ENCODE measurements at regions not wholly inside any gene's neighbourhood (a gene's known extent, or its start where the extent isn't known, plus 50 kb on each side); places are given as distances from the start of the nearest gene placed in this dataset.

GRCh38 chr4:33061727-33062126 lies 2341.6 kb downstream of the PCDH7 start:
- Histone ChIP-seq H3K79me2 (ENCODE audit: insufficient read depth, low read length) (no peaks in the 10 kb centered on the region), H2AFZ (ENCODE audit: low read depth, low read length, poor library complexity, severe bottlenecking) (no peak overlapping the region), H3K9ac (ENCODE audit: low read length) (no peak overlapping the region), H3K4me1 (ENCODE audit: control insufficient read depth in 1 of 2, insufficient read depth in 2 of 2, low read length in 2 of 2) (no peaks in the 10 kb centered on the region), H3K9me3 (ENCODE audit: control insufficient read depth in 1 of 2, insufficient read depth in 1 of 2, low read depth in 1 of 2, low read length in 2 of 2) (no peaks in the 10 kb centered on the region), H3K9me2 (ENCODE audit: insufficient read depth) (no peaks in the 10 kb centered on the region), H3K27ac (ENCODE audit: low read depth, low read length) (no peak overlapping the region), H4K20me1 (ENCODE audit: insufficient read depth) (no peaks in the 10 kb centered on the region), H3K4me2 (ENCODE audit: low read length) (no peak overlapping the region), H3K4me3 (replicated peaks in 1 of 2; ENCODE audit: low read depth in 1 of 2, low read length in 2 of 2) (no peak overlapping the region), H3K27me3 (ENCODE audit: insufficient read depth, low read length) (no peaks in the 10 kb centered on the region), H3K36me3 (ENCODE audit: control insufficient read depth in 1 of 2, insufficient read depth in 2 of 2, low read length in 2 of 2) (no peaks in the 10 kb centered on the region)
- POLR2A ChIA-PET, result no interaction called here
- no peak for TF ChIP-seq MAX (IDR thresholded peaks at IDR 0.05)
- no peak for TF ChIP-seq CEBPB (IDR thresholded peaks at IDR 0.05; ENCODE audit: low read depth)
- TF ChIP-seq EGR1 (IDR thresholded peaks at IDR 0.05; ENCODE audit: low read depth), result no peak
- no peak for TF ChIP-seq EZH2phosphoT487 (IDR thresholded peaks at IDR 0.05; ENCODE audit: borderline replicate concordance)
- TF ChIP-seq ZFX (IDR thresholded peaks at IDR 0.05), result no peak
- no peak for TF ChIP-seq SP1 (IDR thresholded peaks at IDR 0.05; ENCODE audit: low read depth)
- no peak for TF ChIP-seq ZNF274 (IDR thresholded peaks at IDR 0.05; ENCODE audit: low read depth, low read length)
- TF ChIP-seq POLR2A (IDR thresholded peaks at IDR 0.05; ENCODE audit: borderline replicate concordance, extremely low read depth, insufficient read depth, insufficient read length), result no peak
- no peak for TF ChIP-seq EZH2 (IDR thresholded peaks at IDR 0.05)
- TF ChIP-seq ZBTB33 (IDR thresholded peaks at IDR 0.05; ENCODE audit: extremely low read depth, insufficient replicate concordance, low read length), result no peak
- no peak for DNase-seq (ENCODE audit: low read depth, low spot score)
- RAD21 ChIA-PET (ENCODE audit: low non-redundant PET in 1 of 2, low total read pairs in 2 of 2, uncharacterized antibody in 2 of 2, unreplicated experiment in 2 of 2), result no interaction called here
- CTCF ChIA-PET, result interaction anchor here (1.1 to 1.6 kb wide), 3 partner anchors 11 to 99 kb away, joined by 3 to 10 read pairs (median 3); no protein-coding TSS in a partner anchor
- intact Hi-C loops (cut with micrococcal nuclease), result no loop called here
- no TSS peak for BruUV-seq (replicated peaks)
- no peak for ATAC-seq

Measured in HCT116 (cell line).